ENCODE measurements at regions not wholly inside any gene's neighbourhood (a gene's known extent, or its start where the extent isn't known, plus 50 kb on each side); places are given as distances from the start of the nearest gene placed in this dataset.

GRCh38 chr6:2507521-2508037, 243.1 kb downstream of the MYLK4 start:
- TF ChIP-seq GATA2 (IDR thresholded peaks at IDR 0.05; ENCODE audit: low read depth, low read length) (no peak), GATA3 (IDR thresholded peaks at IDR 0.05; ENCODE audit: low read depth, low read length) (no peak)
